HL-60/S4 (cell line): ENCODE measurements at regions not wholly inside any gene's neighbourhood (a gene's known extent, or its start where the extent isn't known, plus 50 kb on each side); places are given as distances from the start of the nearest gene placed in this dataset.

Experiments used
- in situ Hi-C: fragments of 300-500 bp; cut with MboI; formaldehyde crosslinking; loops from 2 replicates; pipeline ENCODE4 v1.14.3; 2022; ENCODE audit warnings: low sequenced_read_pairs

DNA sequence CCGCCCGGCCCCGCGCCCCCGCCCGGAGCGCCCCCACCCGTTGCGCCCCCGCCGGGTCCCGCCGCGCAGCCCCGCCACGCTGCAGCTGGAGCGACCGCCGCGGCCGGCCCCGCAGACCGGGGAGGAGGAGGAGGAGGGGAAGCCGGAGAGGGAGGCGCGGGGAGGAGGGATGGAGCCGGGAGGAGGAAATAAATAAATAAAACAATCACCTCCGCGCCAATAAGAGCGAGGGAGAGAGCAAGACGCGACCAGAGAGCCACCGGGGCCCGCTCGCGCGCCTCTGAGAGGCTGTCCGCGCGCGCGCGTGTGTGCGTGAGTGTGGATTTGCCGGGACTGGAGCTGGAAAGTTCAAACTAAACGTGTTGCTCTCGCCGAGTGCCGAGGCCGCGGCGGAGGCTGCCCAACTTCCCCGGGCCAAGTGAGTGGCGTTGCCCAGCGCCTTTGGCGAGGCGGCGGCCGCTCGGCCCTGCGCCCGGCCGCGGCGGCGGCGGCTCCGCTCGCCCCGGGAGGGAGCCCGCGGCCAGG lies 2184.4 kb upstream of the TENM3 start:
- in situ Hi-C loops: no loop called here

- in situ Hi-C loops: no loop called here
These were observed 2183.9 kb upstream of the TENM3 start for GRCh38 chr4:180059216-180059881.

- in situ Hi-C loops: no loop called here
These were observed 2182.9 kb upstream of the TENM3 start for GRCh38 chr4:180060159-180060889.

DNA sequence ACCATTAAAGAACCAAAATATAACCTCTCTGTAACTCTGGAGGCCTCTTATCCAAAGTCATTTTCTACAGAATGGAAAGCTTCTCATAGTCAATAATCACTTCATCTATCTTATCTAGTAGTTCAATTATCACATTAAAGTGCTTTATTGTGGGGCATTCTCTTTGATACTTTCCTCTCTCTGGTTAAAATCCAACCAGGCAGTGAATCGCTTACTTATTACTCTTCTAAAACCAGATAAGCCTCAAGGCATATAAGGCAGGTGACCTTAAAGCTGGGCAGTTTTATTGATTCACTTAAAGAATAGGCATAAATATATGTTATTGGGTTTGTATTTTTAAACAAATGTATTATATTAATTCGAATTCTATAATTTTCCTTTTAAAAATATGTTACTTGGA lies 2162.1 kb upstream of the TENM3 start:
- in situ Hi-C loops: no loop called here

- in situ Hi-C loops: no loop called here
These were observed 2158.6 kb upstream of the TENM3 start for GRCh38 chr4:180084561-180084960.

- in situ Hi-C loops: no loop called here
These were observed 2156.6 kb upstream of the TENM3 start for GRCh38 chr4:180086480-180087190.

DNA sequence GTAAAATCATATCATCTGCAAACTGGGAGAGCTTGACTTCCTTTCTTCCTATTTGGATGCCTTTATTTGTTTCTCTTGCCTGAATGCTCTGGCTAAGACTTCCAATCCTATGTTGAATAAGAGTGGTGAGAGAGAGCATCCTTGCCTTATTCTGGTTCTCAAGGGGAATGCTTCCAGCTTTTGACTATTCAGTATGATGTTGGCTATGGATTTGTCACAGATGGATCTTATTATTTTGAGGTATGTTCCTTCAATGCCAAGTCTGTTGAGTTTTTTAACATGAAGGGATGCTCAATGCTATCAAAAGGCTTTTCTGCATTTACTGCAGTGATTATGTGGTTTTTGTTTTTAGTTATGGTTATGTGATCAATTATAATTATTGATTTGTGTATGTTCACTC lies 2144.6 kb upstream of the TENM3 start:
- in situ Hi-C loops: no loop called here

GRCh38 chr4:180099957-180100356 lies 2143.2 kb upstream of the TENM3 start:
- in situ Hi-C loops: no loop called here

DNA sequence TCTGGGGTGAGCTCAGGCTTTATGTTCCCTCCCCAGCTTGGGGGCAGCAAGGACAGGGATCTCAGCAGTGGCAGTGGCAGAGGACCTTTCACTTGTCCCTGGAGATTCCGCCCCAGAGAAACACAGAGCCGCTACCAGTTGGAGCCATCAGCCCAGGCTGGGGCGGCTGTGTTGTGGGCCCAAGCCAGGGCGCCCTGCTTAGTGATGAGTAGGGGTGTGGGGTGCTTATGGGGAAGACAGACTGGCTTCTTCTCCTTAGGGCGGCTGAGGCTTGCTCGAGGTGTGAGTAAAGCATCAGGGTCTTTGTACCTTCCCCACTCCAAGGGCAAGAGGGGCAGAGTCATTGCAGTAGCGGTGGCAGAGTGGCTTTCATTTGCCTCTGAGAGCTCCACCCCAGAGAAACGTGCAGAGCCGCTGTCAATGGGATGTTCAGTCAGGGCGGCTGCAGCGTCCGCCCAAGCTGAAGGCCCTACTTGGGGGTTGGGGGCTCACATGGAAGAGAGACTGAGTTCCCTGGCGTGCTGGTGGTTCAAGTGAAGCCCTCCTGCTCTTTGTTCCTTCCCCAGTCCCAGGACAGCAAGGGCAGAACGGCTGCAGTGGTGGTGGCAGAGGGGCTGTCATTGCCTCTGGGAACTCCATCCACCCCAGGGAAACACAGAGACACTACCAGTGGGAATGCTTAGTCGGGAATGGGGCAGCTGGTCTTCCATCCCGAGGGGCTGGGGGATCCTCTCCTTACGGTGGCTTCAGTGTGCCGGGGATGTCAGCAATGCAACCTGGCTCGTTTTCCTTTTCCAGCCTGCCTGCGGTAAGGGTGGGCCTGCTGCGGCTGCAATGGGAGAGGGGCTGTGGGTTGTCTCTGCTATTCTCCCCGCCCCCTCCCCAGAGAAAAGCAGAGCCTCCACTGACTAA lies 2142.5 kb upstream of the TENM3 start:
- in situ Hi-C loops: no loop called here

DNA sequence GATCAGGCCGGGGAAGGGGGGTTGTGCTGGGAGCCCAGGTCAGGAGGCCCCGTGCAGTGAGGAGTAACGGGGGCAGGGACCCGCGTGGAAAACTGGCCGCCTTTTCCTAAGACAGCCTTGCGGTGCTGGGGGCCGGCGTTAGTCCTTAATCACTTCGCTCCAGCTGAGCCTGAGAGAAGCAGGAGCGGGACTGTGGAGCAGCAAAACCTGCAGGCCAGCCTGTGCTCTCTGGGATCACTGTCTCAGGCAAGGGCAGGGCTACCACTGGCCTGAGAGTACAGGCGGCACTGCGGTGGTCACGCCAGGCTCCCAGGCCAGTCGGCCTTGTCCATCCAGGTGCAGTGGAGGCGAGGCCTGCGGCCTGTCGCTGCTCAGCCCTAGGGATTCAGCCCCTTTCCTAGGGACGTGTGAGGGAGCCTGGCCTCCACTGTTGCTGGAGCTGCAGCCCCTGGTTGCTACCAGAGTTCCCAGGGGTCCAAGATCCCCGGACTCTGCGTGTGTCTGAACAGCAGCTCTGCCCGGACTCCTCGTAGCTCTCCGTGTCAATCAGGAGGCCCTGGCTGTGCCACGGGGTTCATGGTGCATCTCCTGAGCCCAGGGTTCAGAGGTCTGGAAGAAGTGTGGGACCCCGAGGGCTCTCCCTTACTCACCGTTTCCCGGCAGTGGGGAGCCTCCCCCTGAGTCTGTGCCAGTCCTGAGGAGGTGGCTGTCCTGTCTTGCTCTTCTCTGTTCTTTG lies 2141.7 kb upstream of the TENM3 start:
- in situ Hi-C loops: no loop called here

- in situ Hi-C loops: no loop called here
These were observed 2139.4 kb upstream of the TENM3 start for GRCh38 chr4:180103794-180104193.

DNA sequence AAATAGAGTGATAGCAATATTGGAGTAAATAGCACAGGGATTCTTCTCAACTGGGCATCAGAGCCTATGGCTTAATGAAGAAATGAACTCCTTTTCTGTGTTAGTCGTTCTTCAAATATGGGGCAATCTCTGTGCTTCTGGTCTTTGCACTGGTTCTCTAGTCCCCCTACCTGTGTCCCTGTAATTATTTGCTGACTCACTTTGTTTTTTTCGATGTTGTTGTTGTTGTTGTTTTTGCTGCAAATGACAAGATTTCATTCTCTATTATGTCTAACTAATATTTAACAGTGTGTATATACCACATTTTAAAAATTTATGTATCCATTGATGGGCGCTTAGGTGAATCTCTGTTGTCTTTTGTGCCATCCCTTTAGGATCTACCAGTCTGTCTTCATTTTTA lies 2137.8 kb upstream of the TENM3 start:
- in situ Hi-C loops: no loop called here

DNA sequence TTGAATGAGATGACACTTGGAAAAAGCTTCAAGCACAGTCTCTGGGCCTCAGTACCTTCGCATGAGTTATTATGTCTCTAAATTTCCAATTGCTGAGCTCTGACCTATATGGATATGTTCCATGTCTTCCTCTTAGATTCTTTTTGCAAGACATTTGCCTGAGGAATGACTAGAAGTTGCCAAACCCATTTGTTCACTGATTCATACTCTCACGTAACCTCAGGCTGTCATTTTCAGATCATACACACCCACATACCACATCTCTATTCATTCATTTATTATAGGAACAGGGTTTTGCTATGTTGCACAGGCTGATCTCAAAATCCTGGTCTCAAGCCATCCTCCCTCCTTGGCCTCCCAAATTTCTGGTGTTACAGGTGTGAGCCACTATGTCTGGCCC lies 2137.1 kb upstream of the TENM3 start:
- in situ Hi-C loops: no loop called here

DNA sequence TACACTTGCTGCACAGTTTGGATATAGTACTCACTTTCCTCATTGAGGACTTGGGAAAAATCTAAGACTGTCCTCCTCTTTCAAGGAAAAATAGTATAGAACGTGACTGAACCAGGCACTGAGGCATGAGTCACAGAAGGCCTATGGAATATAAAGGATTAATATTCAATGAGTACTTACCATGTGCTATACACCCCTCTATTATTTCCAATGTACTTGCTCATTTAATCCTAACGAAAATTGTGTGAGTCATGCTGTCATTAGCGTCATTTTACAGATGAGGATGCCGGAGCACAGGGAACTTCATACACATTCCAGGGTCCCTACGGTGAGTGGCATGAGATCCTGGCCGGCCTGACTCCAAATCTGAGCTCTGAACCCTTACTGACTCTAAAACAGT lies 2136.2 kb upstream of the TENM3 start:
- in situ Hi-C loops: no loop called here

DNA sequence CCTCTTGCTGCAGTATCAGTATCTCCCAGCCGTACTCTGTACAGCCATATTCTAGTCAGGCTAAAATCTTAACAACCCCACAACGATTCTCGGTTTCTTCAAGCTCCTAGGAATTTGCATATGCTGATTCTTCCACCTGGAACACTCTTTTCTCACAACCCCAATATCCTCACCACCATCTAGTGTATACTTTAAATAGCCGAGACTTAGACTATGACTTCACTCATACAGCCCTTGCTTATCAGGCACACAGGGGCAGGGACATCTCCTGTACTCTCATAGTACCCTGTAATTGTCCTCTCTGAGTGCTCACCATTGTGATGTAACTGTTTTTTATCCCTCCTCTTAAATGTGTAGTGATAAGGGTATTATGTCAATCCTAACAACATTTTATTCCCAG lies 2126.4 kb upstream of the TENM3 start:
- in situ Hi-C loops: no loop called here

GRCh38 chr4:180120068-180120467 lies 2123.1 kb upstream of the TENM3 start:
- in situ Hi-C loops: no loop called here

- in situ Hi-C loops: no loop called here
These were observed 2108.9 kb upstream of the TENM3 start for GRCh38 chr4:180134091-180134866.

GRCh38 chr4:180141734-180142133 lies 2101.5 kb upstream of the TENM3 start:
- in situ Hi-C loops: no loop called here

GRCh38 chr4:180148737-180149136 lies 2094.5 kb upstream of the TENM3 start:
- in situ Hi-C loops: no loop called here
